Fibroblast of peridontal ligament (primary cell): ENCODE measurements at regions not wholly inside any gene's neighbourhood (a gene's known extent, or its start where the extent isn't known, plus 50 kb on each side); places are given as distances from the start of the nearest gene placed in this dataset.
"Not testable (repeated sequence)": the region's sequence is repeated elsewhere in the genome, so short reads cannot be mapped to it uniquely, and the experiment has no call there.

Source experiments
- DNase-seq: peaks from one replicate; pipeline ENCODE4 v3.0.0-alpha.2; 2010; ENCODE audit errors: extremely low read depth

DNA sequence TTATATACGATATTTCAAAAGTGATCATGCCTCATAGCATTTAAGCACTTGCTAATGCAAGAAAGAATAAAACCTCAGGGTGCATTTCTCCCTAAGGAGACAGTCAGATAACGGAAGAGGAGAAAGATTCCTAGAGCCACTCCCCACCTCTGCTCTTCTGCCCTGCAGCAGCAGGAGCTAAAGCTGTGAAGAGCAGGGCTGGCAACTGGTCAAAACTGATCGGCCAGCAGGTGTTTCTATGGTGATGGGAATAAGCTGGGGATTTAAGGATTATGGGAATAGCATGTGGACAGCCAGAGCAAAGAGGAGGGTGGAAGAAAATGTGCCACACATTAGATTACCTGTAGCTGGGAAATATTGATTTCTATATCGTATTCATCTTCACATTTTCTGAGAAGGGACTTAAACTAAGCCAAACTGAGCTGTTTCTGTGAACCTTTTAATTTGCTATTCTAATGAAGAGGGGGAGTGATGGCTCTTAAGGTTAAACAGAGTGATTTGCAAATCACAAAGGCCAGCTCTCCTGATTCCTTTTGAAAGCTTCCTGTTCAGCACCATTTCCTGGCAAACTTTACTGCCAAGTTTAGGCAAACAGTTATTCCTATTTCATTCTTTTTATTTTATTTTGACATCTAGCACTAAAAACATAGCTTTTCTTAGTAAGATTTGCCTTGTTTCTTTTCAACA, 268.9 kb upstream of the PFKP start:
- no peak for DNase-seq

GRCh38 chr10:2791774-2792443, 275.4 kb upstream of the PFKP start:
- no peak for DNase-seq

DNA sequence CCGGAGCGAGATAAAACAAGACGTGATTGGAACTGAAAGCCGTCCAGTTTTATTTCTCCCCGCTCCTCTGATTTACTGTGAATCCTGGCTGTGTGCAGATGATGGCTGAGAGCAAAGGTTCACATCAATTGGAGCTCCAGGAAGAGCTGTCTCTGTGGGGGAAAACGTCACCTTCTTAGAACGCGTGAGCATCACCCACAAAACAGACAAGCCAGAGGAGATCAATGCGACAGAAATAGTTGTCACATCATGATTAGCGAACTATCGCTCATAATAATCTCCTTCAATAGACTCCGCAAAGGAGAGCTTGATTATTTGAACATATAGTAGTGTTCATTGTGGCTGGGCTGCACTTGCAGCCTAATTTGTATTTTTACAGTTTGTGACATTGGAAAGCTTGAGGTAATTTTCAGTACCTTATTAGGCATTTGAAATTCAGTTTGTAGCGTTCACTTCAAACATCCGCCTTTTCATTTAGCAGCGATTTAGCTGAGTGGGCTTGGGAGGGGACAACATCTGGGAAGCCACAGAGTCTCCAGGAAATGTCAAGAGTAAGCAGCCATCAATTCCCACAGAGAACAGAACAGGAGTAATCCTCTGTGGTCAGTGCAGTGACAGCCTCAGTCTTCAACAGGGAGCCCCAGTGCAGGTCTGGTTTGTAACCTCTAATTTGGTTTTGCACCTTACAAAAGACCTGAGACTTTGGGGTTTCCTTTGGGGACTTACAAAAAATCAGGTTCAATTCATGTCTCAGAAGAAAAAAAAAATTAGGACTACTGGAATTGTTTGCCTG, 276.8 kb upstream of the PFKP start:
- no peak for DNase-seq

DNA sequence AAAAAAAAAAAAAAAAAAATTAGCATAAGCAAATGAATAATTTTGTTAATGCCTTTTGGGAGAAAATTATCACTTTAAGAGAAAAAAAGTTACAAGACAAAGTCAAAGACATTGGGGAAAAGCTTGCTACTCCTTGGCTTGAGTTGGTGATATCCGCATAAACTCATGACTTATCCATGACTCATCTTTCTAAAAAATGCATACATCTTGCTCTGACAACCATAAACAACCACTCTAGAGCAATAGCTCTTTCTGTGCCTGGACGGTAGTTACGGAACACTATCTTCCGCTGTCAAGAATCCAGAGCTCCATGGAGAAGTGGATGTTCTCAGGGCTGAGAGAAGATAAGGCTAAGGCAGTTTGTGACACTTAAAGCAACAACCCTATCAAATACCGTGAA, 281.1 kb upstream of the PFKP start:
- no peak for DNase-seq

DNA sequence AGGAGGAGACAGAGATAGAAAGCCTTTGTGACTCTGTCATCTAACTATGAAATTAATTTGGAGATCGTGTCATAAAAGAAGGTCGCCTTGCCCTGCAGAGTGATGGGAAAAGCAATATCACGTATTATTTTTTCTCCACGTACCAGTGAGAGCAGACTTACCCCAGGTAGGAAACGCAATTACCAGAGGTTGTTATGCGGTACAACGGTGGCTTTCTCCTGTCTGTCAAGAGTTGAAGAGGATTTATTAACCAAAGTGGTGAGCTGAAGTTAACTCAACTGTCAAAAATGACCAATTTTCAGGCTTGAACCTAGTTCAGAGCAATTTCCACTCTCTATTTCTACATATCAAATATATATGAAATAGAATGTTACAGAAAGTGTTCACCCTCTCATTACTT, 282.6 kb upstream of the PFKP start:
- no peak for DNase-seq

GRCh38 chr10:2782950-2783349, 284.4 kb upstream of the PFKP start:
- DNase-seq = no peak

- no peak for DNase-seq
Measured at GRCh38 chr10:2782265-2782664, 285.1 kb upstream of the PFKP start.

DNA sequence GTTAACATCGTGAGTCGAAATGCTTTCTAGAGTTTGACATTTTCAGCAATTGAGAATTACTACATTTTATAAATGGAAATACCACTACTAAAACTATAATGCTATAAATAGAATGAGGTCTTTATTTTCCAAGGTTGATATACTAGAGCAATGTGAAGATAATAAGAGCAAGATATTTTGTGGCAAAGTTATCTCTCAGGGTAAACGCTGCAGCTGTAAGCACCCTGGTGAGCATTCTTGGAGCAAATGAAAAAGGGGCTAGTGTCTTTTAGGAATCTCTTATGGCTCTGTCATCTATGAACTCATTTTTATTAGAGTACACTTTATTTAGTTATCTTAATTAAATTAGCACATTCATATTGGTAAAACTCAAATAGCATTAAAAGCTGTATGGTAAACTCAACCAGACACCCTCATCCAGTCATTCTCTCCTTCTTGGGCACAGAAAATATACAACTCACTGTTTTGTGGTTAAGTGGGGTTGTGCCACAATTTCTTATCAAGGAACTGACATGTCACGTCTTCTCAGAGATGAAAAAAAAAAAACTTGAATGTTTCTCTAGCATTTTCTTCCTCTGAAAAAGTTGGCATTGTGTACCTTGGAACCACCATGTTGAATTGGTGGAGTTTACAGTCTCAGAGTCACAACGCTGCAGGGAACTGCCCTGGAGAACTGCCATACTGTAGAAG, 289.5 kb upstream of the PFKP start:
- DNase-seq = no peak

GRCh38 chr10:2772816-2773631, 294.3 kb upstream of the PFKP start:
- no peak for DNase-seq

DNA sequence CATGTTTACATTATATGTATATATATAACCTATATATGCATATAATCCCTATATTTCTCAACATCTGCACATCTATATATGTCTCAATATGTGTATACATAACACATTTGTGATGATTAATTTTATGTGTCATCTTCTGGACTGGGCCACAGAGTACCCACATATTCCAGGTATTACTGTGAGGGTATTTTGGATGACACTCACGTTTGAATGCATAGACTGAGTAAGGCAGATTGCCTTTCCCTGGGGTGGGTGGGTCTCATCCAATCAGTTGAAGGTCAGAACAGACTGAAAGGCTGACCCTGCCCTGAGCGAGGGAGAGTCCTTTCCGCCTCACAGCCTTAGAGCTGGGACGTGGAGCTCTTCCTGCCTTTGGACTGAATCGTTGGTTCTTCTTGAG, 295.2 kb upstream of the PFKP start:
- no peak for DNase-seq

GRCh38 chr10:2767293-2767692, 300.1 kb upstream of the PFKP start:
- DNase-seq = not testable (repeated sequence)

DNA sequence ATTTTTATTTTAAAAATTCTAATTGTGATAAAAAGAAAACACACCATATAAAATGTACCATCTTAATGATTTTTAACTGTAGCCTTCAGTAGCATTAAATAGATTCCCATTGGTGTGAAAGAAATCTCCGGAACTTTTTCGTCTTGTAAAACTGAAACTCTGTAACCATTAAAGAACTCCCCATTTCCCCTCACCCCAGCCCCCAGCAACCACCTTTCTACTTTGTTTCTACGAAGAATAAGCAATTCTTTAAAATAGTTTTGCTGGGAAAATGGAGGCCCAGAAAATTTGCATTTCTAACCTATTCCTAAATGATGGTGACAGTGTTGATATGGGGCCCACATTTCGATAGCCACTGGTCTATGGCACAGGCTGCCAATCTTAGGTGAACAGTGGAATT, 305.4 kb upstream of the PFKP start:
- no peak for DNase-seq

GRCh38 chr10:2761311-2761710, 306.0 kb upstream of the PFKP start:
- DNase-seq = no peak

- DNase-seq = no peak
Measured at GRCh38 chr10:2760736-2761135, 306.6 kb upstream of the PFKP start.

DNA sequence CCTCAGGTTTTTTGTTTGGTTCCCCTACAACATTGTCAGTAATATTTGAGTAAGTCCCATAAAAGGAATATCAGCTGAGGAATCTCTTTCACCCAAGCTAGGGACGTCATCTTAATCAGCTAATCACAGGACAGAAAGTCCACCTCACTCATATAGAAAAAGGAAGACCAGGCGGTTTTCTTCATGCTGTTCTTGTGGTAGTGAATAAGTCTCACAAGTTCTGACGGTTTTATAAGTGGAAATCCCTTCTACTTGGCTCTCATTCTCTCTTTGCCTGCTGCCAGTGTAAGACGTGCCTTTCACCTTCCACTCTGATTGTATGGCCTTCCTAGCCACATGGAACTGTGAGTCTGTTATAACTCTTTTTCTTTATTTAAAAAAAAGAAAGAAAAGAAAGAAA, 308.1 kb upstream of the PFKP start:
- no peak for DNase-seq

- no peak for DNase-seq
Measured at GRCh38 chr10:2754943-2755342, 312.4 kb upstream of the PFKP start.

DNA sequence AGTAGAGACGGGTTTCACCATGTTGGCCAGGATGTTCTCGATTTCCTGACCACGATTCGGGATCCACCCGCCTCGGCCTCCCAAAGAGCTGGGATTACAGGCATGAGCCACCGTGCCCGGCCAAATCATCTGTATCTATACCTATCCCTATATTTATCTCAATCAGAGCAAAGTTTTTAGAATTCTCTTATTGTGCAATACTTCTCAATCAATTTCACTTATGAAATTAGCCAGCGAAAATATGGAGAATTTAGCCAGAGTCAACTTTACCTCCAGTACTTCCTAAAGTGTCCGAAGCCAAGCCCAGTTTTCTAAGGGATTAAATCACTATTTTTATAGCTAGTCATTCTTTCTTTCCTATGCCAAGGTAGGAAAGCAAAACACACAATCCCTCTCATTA, 319.1 kb upstream of the PFKP start:
- DNase-seq = no peak

- no peak for DNase-seq
Measured at GRCh38 chr10:2746638-2747037, 320.7 kb upstream of the PFKP start.

GRCh38 chr10:2745666-2746065, 321.7 kb upstream of the PFKP start:
- no peak for DNase-seq

DNA sequence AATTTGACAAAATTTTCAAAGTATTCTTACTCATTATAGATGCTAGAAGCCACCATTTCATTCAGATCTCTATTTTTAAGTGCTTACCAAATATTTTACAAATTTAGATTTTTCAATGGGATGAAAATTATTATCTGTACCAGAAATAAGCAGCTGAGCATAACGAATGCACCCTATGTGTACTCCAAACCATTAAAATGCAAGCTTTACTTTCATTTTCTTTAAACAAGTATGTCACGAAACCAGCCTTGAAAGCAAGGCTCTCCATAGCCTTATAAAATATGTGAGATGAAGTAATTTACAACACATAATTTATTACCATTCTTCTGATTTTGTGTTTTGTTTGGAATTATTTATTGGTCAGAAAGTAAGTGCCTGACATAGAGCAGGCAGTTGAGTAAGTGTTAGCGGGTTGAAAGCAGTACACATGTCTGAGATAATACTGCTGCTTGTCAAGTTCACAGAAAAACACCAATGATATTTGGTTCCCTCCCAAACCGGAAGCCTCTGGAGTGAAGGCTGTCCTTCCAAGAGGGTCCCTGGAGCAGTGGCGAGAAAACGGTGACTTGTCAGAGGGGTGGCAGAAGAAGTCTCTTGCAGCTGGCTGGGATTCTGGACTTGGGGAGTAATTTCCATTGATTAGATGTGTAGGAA, 322.7 kb upstream of the PFKP start:
- no peak for DNase-seq

GRCh38 chr10:2734603-2735002, 332.7 kb upstream of the PFKP start:
- DNase-seq = no peak
